ENCODE measurements at regions not wholly inside any gene's neighbourhood (a gene's known extent, or its start where the extent isn't known, plus 50 kb on each side); places are given as distances from the start of the nearest gene placed in this dataset.

- 94 to 95% methylated on average over 4 of the region's 4 CpGs for WGBS, 2 donors
- TF ChIP-seq CTCF (IDR thresholded peaks at IDR 0.05) (no peak), POLR2A (IDR thresholded peaks at IDR 0.05) (no peak)
- intact Hi-C loops (cut with DNase I; ENCODE audit: low total_unique reads), result no loop called here
- peaks cover 15% of the 10 kb centered on the region for H3K4me1 ChIP-seq
- DNase-seq, result no peak
- no peaks in the 10 kb centered on the region for H3K36me3 ChIP-seq (ENCODE audit: low read depth, missing control alignments)
- no peak overlapping the region for H3K4me3 ChIP-seq
- H3K9me3 ChIP-seq, result no peaks in the 10 kb centered on the region
- H3K27ac ChIP-seq, result no peak overlapping the region
- H3K27me3 ChIP-seq, result no peaks in the 10 kb centered on the region
Measured at GRCh38 chr18:46416706-46417638, 240.0 kb downstream of the LOXHD1 start.

GRCh38 chr18:46418663-46419260 is 238.3 kb downstream of the LOXHD1 start:
- H3K27ac ChIP-seq, result no peak overlapping the region

GRCh38 chr18:46419391-46420141 is 237.5 kb downstream of the LOXHD1 start:
- no peak for TF ChIP-seq CTCF (IDR thresholded peaks at IDR 0.05)
- TF ChIP-seq POLR2A (IDR thresholded peaks at IDR 0.05), result no peak
- intact Hi-C loops (cut with DNase I; ENCODE audit: low total_unique reads), result no loop called here

More at GRCh38 chr18:46418663-46419260, 238.3 kb downstream of the LOXHD1 start:
- intact Hi-C loops (cut with DNase I; ENCODE audit: low total_unique reads), result no loop called here
- H3K4me3 ChIP-seq, result no peak overlapping the region
- DNase-seq, result no peak
- H3K36me3 ChIP-seq (ENCODE audit: low read depth, missing control alignments), result no peaks in the 10 kb centered on the region
- no peaks in the 10 kb centered on the region for H3K4me1 ChIP-seq
- TF ChIP-seq CTCF (IDR thresholded peaks at IDR 0.05) (no peak), POLR2A (IDR thresholded peaks at IDR 0.05) (no peak)
- no peaks in the 10 kb centered on the region for H3K9me3 ChIP-seq
- 39 to 44% methylated on average over 5 of the region's 5 CpGs for WGBS, 2 donors
- H3K27me3 ChIP-seq, result no peaks in the 10 kb centered on the region

GRCh38 chr18:46421973-46422551 is 235.0 kb downstream of the LOXHD1 start:
- H3K4me1 ChIP-seq, result no peaks in the 10 kb centered on the region
- DNase-seq, result no peak
- 76% methylated on average over 7 of the region's 7 CpGs for WGBS, 2 donors
- H3K27ac ChIP-seq, result no peak overlapping the region
- no peaks in the 10 kb centered on the region for H3K36me3 ChIP-seq (ENCODE audit: low read depth, missing control alignments)
- no peak for TF ChIP-seq CTCF (IDR thresholded peaks at IDR 0.05)
- TF ChIP-seq POLR2A (IDR thresholded peaks at IDR 0.05), result no peak
- H3K9me3 ChIP-seq, result no peaks in the 10 kb centered on the region
- intact Hi-C loops (cut with DNase I; ENCODE audit: low total_unique reads), result no loop called here
- H3K27me3 ChIP-seq, result no peaks in the 10 kb centered on the region
- H3K4me3 ChIP-seq, result no peak overlapping the region

More at GRCh38 chr18:46419391-46420141, 237.5 kb downstream of the LOXHD1 start:
- no peak overlapping the region for H3K27ac ChIP-seq
- 79 to 85% methylated on average over 12 of the region's 12 CpGs for WGBS, 2 donors
- no peak for DNase-seq
- no peaks in the 10 kb centered on the region for H3K4me1 ChIP-seq
- no peaks in the 10 kb centered on the region for H3K9me3 ChIP-seq
- no peaks in the 10 kb centered on the region for H3K27me3 ChIP-seq
- H3K4me3 ChIP-seq, result no peak overlapping the region
- H3K36me3 ChIP-seq (ENCODE audit: low read depth, missing control alignments), result no peaks in the 10 kb centered on the region
